HepG2 (cell line): ENCODE measurements at regions not wholly inside any gene's neighbourhood (a gene's known extent, or its start where the extent isn't known, plus 50 kb on each side); places are given as distances from the start of the nearest gene placed in this dataset.

ENCODE experiments used
- ATAC-seq: fragments of 200-7000 bp; cut with Tn5 transposase; 3 replicates; pipeline ENCODE4 v1.9.1; 2020; ENCODE audit warnings: mild to moderate bottlenecking, moderate library complexity
- BruUV-seq: library from RNA; stranded (reverse); fragments of 400-500 nt; replicated peaks from 2 replicates; lab custom pipeline; 2021; lab: Mats Ljungman, UMichigan
- CTCF ChIA-PET: fragments of 300-600 bp; formaldehyde crosslinking; extraction: SDS; loops from one replicate; lab custom pipeline; 2021; ENCODE audit warnings: low total read pairs, inconsistent platforms, low intra/inter-chr PET ratio; lab: Yijun Ruan, JAX
- POLR2A ChIA-PET: fragments of 350-600 bp; sonication (Branson Sonifier 250); formaldehyde crosslinking; loops from one replicate; lab custom pipeline; 2020; ENCODE audit warnings: antibody characterized with exemption, inconsistent platforms; lab: Yijun Ruan, JAX
- DNase-seq: peaks from one replicate; pipeline ENCODE4 v3.0.0-alpha.2; 2015; ENCODE audit warnings: low spot score
- FAIRE-seq: peaks from 3 replicates; lab custom pipeline; 2011; peaks lifted over from hg19 to GRCh38; lab: Jason Lieb, UNC
- H2AFZ ChIP-seq: one replicate; pipeline ENCODE4 v1.6.1; 2011; ENCODE audit warnings: low read length, inconsistent platforms
- H3K27ac ChIP-seq: fragments of 300-600 bp; 3 replicates; pipeline ENCODE4 v1.8.0; 2011; ENCODE audit warnings: mixed run types, mild to moderate bottlenecking, mixed read lengths, low read length, inconsistent platforms; ENCODE audit not compliant: insufficient read depth; ENCODE audit errors: extremely low read length
- H3K27me3 ChIP-seq, 2 experiments: fragments of 200-600 bp in 1 of 2; 2 replicates in 1 of 2; 3 replicates in 1 of 2; pipeline versions ENCODE4 v1.6.0 to v1.8.0; 2011; ENCODE audit warnings: low read length in 2 of 2, mild to moderate bottlenecking in 2 of 2, moderate library complexity in 2 of 2, inconsistent platforms in 1 of 2; ENCODE audit not compliant: insufficient read depth in 2 of 2, control insufficient read depth in 1 of 2
- H3K36me3 ChIP-seq, 2 experiments: fragments of 200-600 bp in 1 of 2; replicated peaks in 1 of 2; 2 replicates in 1 of 2; 3 replicates in 1 of 2; pipeline versions ENCODE4 v1.5.1 to v1.8.0; 2011; ENCODE audit warnings: low read length in 2 of 2, inconsistent platforms in 1 of 2; ENCODE audit not compliant: insufficient read depth in 2 of 2, control insufficient read depth in 1 of 2
- H3K4me1 ChIP-seq: 2 replicates; pipeline ENCODE4 v1.5.1; 2012; ENCODE audit warnings: low read length, inconsistent platforms; ENCODE audit not compliant: insufficient read depth
- H3K4me2 ChIP-seq: 2 replicates; pipeline ENCODE4 v1.6.0; 2011; ENCODE audit warnings: low read depth, low read length, inconsistent platforms
- H3K4me3 ChIP-seq, 3 experiments: fragments of 200-600 bp in 1 of 3; sonication (generic), shearing (Covaris generic) in 1 of 3; replicated peaks in 1 of 3; 2 replicates each; pipeline ENCODE4 v1.5.1; 2011 to 2016; ENCODE audit warnings: low read length in 3 of 3, inconsistent platforms in 2 of 3, low read depth in 2 of 3, mild to moderate bottlenecking in 2 of 3, control low read depth in 1 of 3, mixed read lengths in 1 of 3; ENCODE audit not compliant: insufficient read depth in 1 of 3
- H3K79me2 ChIP-seq: one replicate; pipeline ENCODE4 v1.6.1; 2011; ENCODE audit warnings: low read length, inconsistent platforms; ENCODE audit not compliant: insufficient read depth
- H3K9ac ChIP-seq: 2 replicates; pipeline ENCODE4 v1.6.0; 2011; ENCODE audit warnings: mild to moderate bottlenecking, low read depth, low read length, inconsistent platforms; ENCODE audit not compliant: insufficient read depth
- H3K9me3 ChIP-seq: 2 replicates; pipeline ENCODE4 v1.5.1; 2012; ENCODE audit warnings: mild to moderate bottlenecking, low read length
- H4K20me1 ChIP-seq: 2 replicates; pipeline ENCODE4 v1.6.0; 2011; ENCODE audit warnings: inconsistent platforms, mild to moderate bottlenecking, low read length, moderate library complexity; ENCODE audit not compliant: insufficient read depth
- ARID2 ChIP-seq: sonication (generic); formaldehyde crosslinking; IDR thresholded peaks from 2 replicates; pipeline ENCODE4 v1.8.1; 2022; ENCODE audit warnings: mild to moderate bottlenecking, missing genetic modification reagents, borderline replicate concordance
- ATM ChIP-seq: fragments of 450-650 bp; IDR thresholded peaks from 2 replicates; pipeline ENCODE4 v1.7.1; 2017; ENCODE audit warnings: mild to moderate bottlenecking, borderline replicate concordance
- DNMT3B ChIP-seq: conservative IDR thresholded peaks from 2 replicates; pipeline ENCODE4 v1.6.1; 2016; ENCODE audit warnings: missing biosample characterization, control low read depth
- HBP1 ChIP-seq: IDR thresholded peaks from 2 replicates; pipeline ENCODE4 v1.6.1; 2016; ENCODE audit warnings: low read depth, control low read depth
- JARID2 ChIP-seq: sonication (generic); formaldehyde crosslinking; IDR thresholded peaks from 2 replicates; pipeline ENCODE4 v1.8.1; 2023; ENCODE audit warnings: missing genetic modification reagents, inconsistent platforms; ENCODE audit not compliant: insufficient replicate concordance
- MLLT10 ChIP-seq: sonication (generic); formaldehyde crosslinking; IDR thresholded peaks from 2 replicates; pipeline ENCODE4 v1.4.0; 2020; ENCODE audit warnings: missing genetic modification reagents
- RAD51 ChIP-seq: fragments of 450-650 bp; IDR thresholded peaks from 2 replicates; pipeline ENCODE4 v1.6.1; 2016; ENCODE audit warnings: borderline replicate concordance
- SP4 ChIP-seq: sonication (generic); formaldehyde crosslinking; IDR thresholded peaks from 2 replicates; pipeline ENCODE4 v1.8.1; 2023; ENCODE audit warnings: mild to moderate bottlenecking, missing genetic modification reagents
- U2AF2 ChIP-seq: fragments of 200-400 bp; formaldehyde crosslinking; IDR thresholded peaks from 2 replicates; pipeline ENCODE4 v1.6.1; 2017; ENCODE audit warnings: low read depth, mild to moderate bottlenecking, low read length
- ZNF235 ChIP-seq: sonication (generic); formaldehyde crosslinking; IDR thresholded peaks from 2 replicates; pipeline ENCODE4 v1.8.1; 2023; ENCODE audit warnings: mild to moderate bottlenecking, missing genetic modification reagents, borderline replicate concordance
- ZNF383 ChIP-seq: sonication (generic); formaldehyde crosslinking; IDR thresholded peaks from 2 replicates; pipeline ENCODE4 v1.4.0; 2020; ENCODE audit warnings: missing genetic modification reagents, mild to moderate bottlenecking, borderline replicate concordance
- ZNF530 ChIP-seq: sonication (generic); formaldehyde crosslinking; IDR thresholded peaks from 2 replicates; pipeline ENCODE4 v1.5.0; 2020; ENCODE audit warnings: low read depth, mild to moderate bottlenecking, missing genetic modification reagents
- WGBS: methylation state at CpG from one replicate; pipeline ENCODE4 v1.1.6; 2017; ENCODE audit warnings: low lambda C conversion rate; 5-methylcytosine and 5-hydroxymethylcytosine counted together
- in situ Hi-C: cut with HindIII; loops from 2 replicates; pipeline ENCODE4 v1.10.0; 2017; ENCODE audit warnings: low pct_unique_long_range_greater_than_20kb; ENCODE audit not compliant: extremely low pct_ligation_motif_present
- intact Hi-C: fragments of 100-400 bp; cut with micrococcal nuclease; formaldehyde crosslinking; loops from one replicate; pipeline ENCODE4 v1.10.0; 2022; ENCODE audit not compliant: unreplicated experiment
- TF ChIP-seq, protein P1 (sequence below): sonication (generic); formaldehyde crosslinking; IDR thresholded peaks from 2 replicates; pipeline ENCODE4 v1.9.0; 2021; ENCODE audit warnings: missing genetic modification reagents, borderline replicate concordance
- TF ChIP-seq, protein P2 (sequence below): sonication (generic); formaldehyde crosslinking; IDR thresholded peaks from 2 replicates; pipeline ENCODE4 v1.4.0; 2020; ENCODE audit warnings: missing genetic modification reagents, borderline replicate concordance
- TF ChIP-seq, protein P3 (sequence below): sonication (generic); formaldehyde crosslinking; IDR thresholded peaks from 2 replicates; pipeline ENCODE4 v1.4.0; 2020; ENCODE audit warnings: missing genetic modification reagents, mild to moderate bottlenecking, borderline replicate concordance

GRCh38 chr15:37574985-37575384, 359.5 kb upstream of the TMCO5A start (continued):
- TF ChIP-seq, protein P1, sequence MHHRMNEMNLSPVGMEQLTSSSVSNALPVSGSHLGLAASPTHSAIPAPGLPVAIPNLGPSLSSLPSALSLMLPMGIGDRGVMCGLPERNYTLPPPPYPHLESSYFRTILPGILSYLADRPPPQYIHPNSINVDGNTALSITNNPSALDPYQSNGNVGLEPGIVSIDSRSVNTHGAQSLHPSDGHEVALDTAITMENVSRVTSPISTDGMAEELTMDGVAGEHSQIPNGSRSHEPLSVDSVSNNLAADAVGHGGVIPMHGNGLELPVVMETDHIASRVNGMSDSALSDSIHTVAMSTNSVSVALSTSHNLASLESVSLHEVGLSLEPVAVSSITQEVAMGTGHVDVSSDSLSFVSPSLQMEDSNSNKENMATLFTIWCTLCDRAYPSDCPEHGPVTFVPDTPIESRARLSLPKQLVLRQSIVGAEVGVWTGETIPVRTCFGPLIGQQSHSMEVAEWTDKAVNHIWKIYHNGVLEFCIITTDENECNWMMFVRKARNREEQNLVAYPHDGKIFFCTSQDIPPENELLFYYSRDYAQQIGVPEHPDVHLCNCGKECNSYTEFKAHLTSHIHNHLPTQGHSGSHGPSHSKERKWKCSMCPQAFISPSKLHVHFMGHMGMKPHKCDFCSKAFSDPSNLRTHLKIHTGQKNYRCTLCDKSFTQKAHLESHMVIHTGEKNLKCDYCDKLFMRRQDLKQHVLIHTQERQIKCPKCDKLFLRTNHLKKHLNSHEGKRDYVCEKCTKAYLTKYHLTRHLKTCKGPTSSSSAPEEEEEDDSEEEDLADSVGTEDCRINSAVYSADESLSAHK (CRISPR knock-in tag): no peak
- TF ChIP-seq ATM (no peak), U2AF2 (no peak), ZNF530 (no peak), ZNF235 (CRISPR knock-in tag) (no peak), ARID2 (CRISPR knock-in tag) (no peak), DNMT3B (CRISPR knock-in tag) (no peak), JARID2 (CRISPR knock-in tag) (no peak)
- TF ChIP-seq, protein P2, sequence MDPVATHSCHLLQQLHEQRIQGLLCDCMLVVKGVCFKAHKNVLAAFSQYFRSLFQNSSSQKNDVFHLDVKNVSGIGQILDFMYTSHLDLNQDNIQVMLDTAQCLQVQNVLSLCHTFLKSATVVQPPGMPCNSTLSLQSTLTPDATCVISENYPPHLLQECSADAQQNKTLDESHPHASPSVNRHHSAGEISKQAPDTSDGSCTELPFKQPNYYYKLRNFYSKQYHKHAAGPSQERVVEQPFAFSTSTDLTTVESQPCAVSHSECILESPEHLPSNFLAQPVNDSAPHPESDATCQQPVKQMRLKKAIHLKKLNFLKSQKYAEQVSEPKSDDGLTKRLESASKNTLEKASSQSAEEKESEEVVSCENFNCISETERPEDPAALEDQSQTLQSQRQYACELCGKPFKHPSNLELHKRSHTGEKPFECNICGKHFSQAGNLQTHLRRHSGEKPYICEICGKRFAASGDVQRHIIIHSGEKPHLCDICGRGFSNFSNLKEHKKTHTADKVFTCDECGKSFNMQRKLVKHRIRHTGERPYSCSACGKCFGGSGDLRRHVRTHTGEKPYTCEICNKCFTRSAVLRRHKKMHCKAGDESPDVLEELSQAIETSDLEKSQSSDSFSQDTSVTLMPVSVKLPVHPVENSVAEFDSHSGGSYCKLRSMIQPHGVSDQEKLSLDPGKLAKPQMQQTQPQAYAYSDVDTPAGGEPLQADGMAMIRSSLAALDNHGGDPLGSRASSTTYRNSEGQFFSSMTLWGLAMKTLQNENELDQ: no peak

DNA sequence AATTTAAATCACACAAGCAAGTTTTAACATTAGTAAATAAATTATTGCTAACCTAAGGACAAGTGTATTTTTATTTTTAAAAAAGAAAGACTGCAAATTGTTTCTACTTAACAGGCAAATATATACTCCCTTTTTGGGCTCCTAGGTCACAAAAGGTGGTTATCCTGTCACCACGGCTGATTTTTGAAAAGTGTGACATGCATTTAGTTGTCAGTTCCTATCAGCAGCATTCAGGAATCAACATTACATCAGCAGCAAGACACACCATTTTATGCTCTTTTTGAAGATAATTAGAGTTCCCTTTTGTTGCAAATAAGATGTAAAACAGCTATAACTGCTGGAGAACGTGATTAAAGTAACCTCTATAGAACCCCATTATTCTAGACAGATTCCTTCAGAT, 357.5 kb upstream of the TMCO5A start:
- CTCF ChIA-PET: no interaction called here
- DNase-seq: no peak
- Histone ChIP-seq H3K4me3 (no peak overlapping the region), H2AFZ (no peak overlapping the region), H3K4me1 (no peaks in the 10 kb centered on the region), H3K36me3 (no peaks in the 10 kb centered on the region), H3K4me2 (no peak overlapping the region), H3K9me3 (peaks cover 5% of the 10 kb centered on the region; the same call in 1 of the 2 replicates), H3K27ac (no peak overlapping the region), H3K79me2 (no peaks in the 10 kb centered on the region), H4K20me1 (no peaks in the 10 kb centered on the region), H3K27me3 (no peaks in the 10 kb centered on the region), H3K9ac (no peak overlapping the region)
- in situ Hi-C loops (no loop called here), intact Hi-C loops (no loop called here)
- ATAC-seq: no peak
- FAIRE-seq: no peak
- POLR2A ChIA-PET: no interaction called here
- 3% methylated on average over 2 of the region's 2 CpGs for WGBS
- BruUV-seq: no TSS peak
- TF ChIP-seq MLLT10 (CRISPR knock-in tag) (no peak), SP4 (no peak), ZNF383 (CRISPR knock-in tag) (no peak), HBP1 (no peak), RAD51 (no peak)
- TF ChIP-seq, protein P3, sequence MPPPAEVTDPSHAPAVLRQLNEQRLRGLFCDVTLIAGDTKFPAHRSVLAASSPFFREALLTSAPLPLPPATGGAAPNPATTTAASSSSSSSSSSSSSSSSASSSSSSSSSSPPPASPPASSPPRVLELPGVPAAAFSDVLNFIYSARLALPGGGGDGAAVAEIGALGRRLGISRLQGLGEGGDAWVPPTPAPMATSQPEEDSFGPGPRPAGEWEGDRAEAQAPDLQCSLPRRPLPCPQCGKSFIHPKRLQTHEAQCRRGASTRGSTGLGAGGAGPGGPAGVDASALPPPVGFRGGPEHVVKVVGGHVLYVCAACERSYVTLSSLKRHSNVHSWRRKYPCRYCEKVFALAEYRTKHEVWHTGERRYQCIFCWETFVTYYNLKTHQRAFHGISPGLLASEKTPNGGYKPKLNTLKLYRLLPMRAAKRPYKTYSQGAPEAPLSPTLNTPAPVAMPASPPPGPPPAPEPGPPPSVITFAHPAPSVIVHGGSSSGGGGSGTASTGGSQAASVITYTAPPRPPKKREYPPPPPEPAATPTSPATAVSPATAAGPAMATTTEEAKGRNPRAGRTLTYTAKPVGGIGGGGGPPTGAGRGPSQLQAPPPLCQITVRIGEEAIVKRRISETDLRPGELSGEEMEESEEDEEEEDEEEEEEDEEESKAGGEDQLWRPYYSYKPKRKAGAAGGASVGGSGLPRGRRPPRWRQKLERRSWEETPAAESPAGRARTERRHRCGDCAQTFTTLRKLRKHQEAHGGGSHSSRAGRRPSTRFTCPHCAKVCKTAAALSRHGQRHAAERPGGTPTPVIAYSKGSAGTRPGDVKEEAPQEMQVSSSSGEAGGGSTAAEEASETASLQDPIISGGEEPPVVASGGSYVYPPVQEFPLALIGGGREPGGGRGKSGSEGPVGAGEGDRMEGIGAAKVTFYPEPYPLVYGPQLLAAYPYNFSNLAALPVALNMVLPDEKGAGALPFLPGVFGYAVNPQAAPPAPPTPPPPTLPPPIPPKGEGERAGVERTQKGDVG (CRISPR knock-in tag): no peak
